ENCODE measurements at regions not wholly inside any gene's neighbourhood (a gene's known extent, or its start where the extent isn't known, plus 50 kb on each side); places are given as distances from the start of the nearest gene placed in this dataset.

DNA sequence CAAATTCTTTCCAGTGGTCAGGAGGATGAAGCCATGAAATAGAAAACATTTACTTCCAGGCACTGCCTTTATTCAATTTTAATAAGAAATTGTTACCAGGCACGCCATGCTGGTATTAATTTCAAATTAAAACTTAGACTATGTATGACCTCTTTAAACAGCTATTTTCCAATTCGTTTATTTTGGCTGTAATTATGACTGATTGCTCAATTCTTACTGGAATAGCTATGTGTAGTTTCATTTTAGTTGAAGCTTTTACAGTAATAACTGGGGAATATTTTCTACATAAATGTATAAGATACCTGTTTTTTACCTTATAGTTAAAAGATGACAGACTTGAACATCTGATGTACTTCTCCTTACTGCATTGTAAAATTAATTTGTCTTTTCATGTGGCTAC lies 480.0 kb upstream of the GOLIM4 start:
- no peak for TF ChIP-seq POLR2A (IDR thresholded peaks at IDR 0.05)
- TF ChIP-seq, protein P1, sequence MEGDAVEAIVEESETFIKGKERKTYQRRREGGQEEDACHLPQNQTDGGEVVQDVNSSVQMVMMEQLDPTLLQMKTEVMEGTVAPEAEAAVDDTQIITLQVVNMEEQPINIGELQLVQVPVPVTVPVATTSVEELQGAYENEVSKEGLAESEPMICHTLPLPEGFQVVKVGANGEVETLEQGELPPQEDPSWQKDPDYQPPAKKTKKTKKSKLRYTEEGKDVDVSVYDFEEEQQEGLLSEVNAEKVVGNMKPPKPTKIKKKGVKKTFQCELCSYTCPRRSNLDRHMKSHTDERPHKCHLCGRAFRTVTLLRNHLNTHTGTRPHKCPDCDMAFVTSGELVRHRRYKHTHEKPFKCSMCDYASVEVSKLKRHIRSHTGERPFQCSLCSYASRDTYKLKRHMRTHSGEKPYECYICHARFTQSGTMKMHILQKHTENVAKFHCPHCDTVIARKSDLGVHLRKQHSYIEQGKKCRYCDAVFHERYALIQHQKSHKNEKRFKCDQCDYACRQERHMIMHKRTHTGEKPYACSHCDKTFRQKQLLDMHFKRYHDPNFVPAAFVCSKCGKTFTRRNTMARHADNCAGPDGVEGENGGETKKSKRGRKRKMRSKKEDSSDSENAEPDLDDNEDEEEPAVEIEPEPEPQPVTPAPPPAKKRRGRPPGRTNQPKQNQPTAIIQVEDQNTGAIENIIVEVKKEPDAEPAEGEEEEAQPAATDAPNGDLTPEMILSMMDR (IDR thresholded peaks at IDR 0.05), result no peak

Data from thyroid gland (tissue), 4 donors.